Anterior cingulate cortex (tissue), 58 donors: ENCODE measurements at regions not wholly inside any gene's neighbourhood (a gene's known extent, or its start where the extent isn't known, plus 50 kb on each side); places are given as distances from the start of the nearest gene placed in this dataset.
"Not testable (repeated sequence)": the region's sequence is repeated elsewhere in the genome, so short reads cannot be mapped to it uniquely, and the experiment has no call there.

Experiments used
- DNase-seq, 58 donors: peaks; one replicate each; lab custom pipeline; 2025; lab: John Stamatoyannopoulos, UW

DNA sequence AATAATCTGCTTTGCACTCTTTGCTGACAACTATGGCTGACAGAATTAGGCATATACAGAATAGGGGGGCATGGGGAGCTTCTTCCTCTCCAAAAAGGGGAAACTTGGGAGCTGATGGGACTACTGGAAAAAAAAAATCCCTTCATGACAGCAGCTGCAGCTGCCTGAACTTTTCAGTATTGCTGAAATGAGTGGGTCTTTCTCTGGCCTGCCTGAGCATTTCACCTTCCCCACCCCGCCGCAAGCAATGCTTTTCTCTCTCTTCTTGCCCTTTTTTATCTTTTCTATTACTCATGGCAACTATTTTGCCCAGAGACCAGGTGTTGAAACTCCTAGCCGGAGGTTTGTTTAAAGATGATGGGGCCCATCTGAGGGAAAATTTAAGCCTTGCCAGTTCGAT, 244.9 kb downstream of the SEMA3D start:
- DNase-seq = no peak

DNA sequence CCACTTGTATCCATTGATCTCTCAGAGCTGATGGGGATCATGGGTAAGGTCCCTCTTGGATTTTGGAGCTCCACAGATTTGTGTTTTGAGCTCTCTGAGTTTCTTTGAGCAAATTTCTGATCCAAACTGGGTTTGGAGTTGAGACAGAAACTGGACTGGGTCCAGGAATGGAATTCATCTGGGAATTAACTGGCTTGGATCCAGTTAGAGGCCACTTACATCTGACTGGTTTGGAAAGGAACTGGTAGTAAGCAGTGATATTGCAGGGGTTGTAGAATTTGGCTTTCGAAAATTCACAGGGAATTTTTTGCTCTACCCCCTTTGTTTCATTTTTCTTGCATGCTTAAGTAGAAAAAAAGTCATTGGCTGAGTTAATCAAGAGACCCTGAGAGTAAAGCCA, 245.6 kb downstream of the SEMA3D start:
- DNase-seq = no peak

GRCh38 chr7:84939888-84940287, 247.0 kb downstream of the SEMA3D start:
- no peak for DNase-seq

DNA sequence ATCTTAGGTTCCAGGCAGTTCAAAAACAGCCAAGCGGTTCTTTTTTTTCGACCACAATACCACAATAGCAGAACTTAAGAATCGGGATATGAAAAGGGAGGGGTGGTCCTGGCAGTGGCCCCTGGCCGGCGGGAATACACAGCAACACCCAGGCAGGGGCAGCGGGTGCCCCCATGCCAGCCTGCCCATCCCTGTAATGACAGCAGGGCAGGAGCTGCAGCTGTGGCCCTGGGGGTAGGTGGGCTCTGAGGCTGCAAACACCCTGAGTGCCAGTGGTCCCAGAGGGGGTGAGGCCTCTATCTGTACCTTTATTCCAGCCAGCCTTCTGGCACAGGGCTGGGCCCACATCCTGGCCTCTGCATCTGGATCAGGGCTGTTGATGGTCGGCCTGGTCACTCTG, 247.4 kb downstream of the SEMA3D start:
- DNase-seq = no peak

DNA sequence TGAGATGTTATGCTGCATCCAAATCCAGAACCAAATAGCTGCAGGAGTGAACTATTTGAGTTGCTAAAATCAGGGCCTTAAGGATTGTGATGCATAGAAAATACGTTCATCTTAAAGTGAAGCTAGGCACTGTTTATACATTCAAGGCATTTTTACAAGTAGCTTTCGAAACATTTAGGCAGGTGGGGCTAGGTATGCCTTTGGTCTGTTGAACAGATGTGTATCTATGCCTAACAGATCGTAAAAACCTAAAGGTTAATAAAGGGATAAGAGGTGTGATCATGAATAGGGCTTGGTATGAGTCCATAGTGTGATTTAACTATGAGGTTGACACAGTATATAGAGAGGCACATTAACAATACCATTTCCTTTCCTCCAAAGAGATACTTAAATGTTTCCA, 262.5 kb downstream of the SEMA3D start:
- DNase-seq = no peak

DNA sequence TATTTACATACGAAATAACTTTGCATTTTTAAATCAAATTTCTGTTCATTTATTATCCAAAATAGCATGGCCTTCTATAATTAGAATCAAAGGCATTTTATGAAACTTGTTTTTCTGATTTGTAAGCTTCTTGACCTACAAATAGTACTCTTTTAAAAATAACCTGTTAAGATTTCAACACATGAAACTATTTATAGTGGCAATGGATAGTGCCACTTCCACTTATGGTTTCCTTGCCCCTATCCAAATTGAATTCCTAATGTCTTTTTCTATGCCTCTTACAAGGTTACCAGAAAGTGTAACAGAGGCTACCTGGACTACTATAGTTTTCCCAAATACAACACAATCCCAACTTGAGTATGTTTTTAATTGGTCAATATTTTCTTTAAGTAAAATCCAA, 263.5 kb downstream of the SEMA3D start:
- DNase-seq = no peak

- no peak for DNase-seq
Measured at GRCh38 chr7:84921154-84921553, 265.7 kb downstream of the SEMA3D start.

GRCh38 chr7:84916973-84917372, 269.9 kb downstream of the SEMA3D start:
- not testable (repeated sequence) for DNase-seq

- DNase-seq = no peak
Measured at GRCh38 chr7:84916161-84916560, 270.7 kb downstream of the SEMA3D start.

- no peak for DNase-seq
Measured at GRCh38 chr7:84914598-84914997, 272.3 kb downstream of the SEMA3D start.

GRCh38 chr7:84913731-84914130, 273.1 kb downstream of the SEMA3D start:
- DNase-seq = no peak

DNA sequence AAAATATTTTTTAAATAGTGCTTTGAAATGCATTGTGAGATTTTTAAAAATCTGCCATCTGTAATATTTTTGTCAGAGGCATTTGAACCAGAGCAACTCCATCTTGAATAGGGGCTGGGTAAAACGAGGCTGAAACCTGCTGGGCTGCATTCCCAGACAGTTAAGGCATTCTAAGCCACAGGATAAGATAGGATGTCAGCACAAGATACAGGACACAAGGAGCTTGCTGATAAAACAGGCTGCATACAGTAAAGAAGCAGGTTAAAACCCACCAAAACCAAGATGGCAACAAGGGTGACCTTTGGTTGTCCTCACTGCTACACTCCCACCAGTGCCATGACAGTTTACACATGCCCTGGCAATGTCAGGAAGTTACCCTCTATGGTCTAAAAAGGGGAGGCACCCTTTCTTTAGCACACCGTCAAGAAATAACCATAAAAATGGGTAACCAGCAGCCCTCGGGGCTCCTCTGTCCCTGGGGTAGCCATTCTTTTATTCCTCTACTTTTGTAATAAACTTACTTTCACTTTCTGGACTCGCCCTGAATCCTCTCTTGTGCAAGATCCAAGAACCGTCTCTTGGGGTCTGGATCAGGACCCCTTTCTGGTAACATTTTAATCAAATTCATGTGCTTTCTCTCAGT, 273.7 kb downstream of the SEMA3D start:
- no peak for DNase-seq

DNA sequence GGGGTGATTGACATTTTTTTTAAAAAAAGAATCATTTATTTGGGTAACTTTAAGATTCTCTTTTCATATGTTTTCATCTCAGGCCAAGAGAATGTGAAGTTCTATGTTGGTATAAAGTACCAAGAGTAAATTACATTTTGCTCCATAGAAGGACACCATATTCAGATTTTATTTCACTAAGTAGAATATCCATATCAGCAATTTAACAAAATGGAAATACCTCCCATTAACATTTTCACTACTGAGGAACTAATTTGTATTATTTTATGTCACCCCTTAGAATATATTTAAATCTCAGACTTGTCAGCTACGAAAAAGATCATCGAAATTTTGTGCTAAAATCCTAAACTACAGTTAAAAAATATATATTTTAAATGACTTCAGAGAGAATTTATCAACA, 274.3 kb downstream of the SEMA3D start:
- DNase-seq = no peak

GRCh38 chr7:84912018-84912417, 274.8 kb downstream of the SEMA3D start:
- DNase-seq = no peak

DNA sequence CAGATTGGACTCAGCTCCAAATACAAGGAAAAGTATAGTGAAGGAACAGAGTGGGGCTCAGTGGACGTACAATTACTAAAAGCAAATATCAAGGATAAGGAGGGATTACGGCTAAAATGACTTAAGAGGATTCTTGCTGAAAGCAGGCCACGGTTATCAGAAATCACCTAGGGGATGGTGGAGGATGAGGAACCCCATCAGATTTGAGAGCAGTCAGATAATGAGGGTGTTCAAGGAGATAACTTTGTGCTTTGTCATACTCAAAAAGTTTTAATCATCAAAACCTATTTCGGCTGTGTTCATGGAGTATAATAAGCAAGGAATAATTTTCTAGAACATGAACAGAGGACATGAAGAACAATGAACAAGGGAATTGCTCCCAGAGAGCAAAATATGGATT, 275.8 kb downstream of the SEMA3D start:
- no peak for DNase-seq

- not testable (repeated sequence) for DNase-seq
Measured at GRCh38 chr7:84910322-84910721, 276.5 kb downstream of the SEMA3D start.

- no peak for DNase-seq
Measured at GRCh38 chr7:84908196-84908793, 278.6 kb downstream of the SEMA3D start.

- no peak for DNase-seq
Measured at GRCh38 chr7:84906889-84907288, 280.0 kb downstream of the SEMA3D start.

DNA sequence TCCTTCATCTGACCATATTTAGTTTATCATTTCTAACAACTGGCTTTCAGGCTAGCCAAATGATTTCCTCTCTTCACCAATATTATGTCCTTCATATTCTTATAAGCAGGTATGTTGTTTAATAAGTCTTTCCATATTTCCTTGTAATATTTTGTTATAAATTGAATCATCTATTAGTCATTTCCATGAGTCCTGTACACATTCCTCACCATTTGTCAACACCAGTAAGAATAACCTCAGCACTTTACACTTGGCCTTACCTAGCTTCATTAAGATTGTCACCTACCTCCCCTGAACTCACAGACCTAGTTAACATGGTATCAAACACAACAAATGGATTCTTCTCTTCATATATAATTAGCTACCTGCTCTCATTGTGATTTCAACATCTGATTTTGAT, 282.3 kb downstream of the SEMA3D start:
- DNase-seq = no peak

- DNase-seq = no peak
Measured at GRCh38 chr7:84901366-84901765, 285.5 kb downstream of the SEMA3D start.

DNA sequence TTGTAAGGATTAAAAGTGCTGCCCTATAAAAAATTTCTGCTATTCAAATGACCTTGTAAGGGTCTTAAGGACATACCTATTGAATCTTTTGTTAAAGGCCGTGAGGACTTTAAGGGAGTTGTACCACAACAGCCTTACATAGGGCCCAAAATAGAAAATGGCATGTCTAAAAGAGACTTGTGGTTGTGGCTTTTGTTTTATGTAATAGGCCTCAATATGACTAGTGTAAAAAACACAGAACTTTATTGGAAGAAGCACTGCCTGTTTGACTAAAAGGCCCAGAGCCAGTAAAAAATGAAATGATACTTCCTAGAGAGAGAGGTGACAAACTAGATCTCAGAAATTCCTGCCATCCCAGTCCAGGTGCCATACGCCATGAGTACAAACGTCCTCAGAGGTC, 286.6 kb downstream of the SEMA3D start:
- no peak for DNase-seq

- no peak for DNase-seq
Measured at GRCh38 chr7:84895563-84895962, 291.3 kb downstream of the SEMA3D start.

GRCh38 chr7:84883570-84883969, 303.3 kb downstream of the SEMA3D start:
- not testable (repeated sequence) for DNase-seq
